Panc1 (cell line): ENCODE measurements at regions not wholly inside any gene's neighbourhood (a gene's known extent, or its start where the extent isn't known, plus 50 kb on each side); places are given as distances from the start of the nearest gene placed in this dataset.

Source experiments
- ATAC-seq: fragments of 200-7000 bp; cut with Tn5 transposase; 2 replicates; pipeline ENCODE4 v1.9.1; 2020; ENCODE audit warnings: mild to moderate bottlenecking, moderate library complexity
- BruUV-seq: library from RNA; stranded (reverse); fragments of 400-500 nt; replicated peaks from 2 replicates; lab custom pipeline; 2021; lab: Mats Ljungman, UMichigan
- CTCF ChIA-PET: fragments of 300-600 bp; sonication (Branson Sonifier 250); formaldehyde crosslinking; loops from one replicate; lab custom pipeline; 2022; ENCODE audit warnings: antibody characterized with exemption; lab: Charles Lee
- POLR2A ChIA-PET: fragments of 300-600 bp; sonication (Branson Sonifier 250); formaldehyde crosslinking; loops from one replicate; lab custom pipeline; 2022; ENCODE audit warnings: antibody characterized with exemption; lab: Charles Lee
- DNase-seq: peaks from one replicate; pipeline ENCODE4 v3.0.0-alpha.2; 2010; ENCODE audit warnings: low read depth, low spot score
- H3K27ac ChIP-seq: 2 replicates; pipeline ENCODE4 v1.5.1; 2011; ENCODE audit warnings: mild to moderate bottlenecking, low read length, inconsistent platforms
- H3K27me3 ChIP-seq: fragments of 200-500 bp; sonication (Bioruptor generic); 2 replicates; pipeline ENCODE4 v1.6.0; 2014; ENCODE audit warnings: low read length, inconsistent platforms; ENCODE audit not compliant: control insufficient read depth, insufficient read depth
- H3K36me3 ChIP-seq: fragments of 200-500 bp; sonication (Bioruptor generic); 2 replicates; pipeline ENCODE4 v1.5.1; 2014; ENCODE audit warnings: inconsistent platforms, mild to moderate bottlenecking, low read length, moderate library complexity; ENCODE audit not compliant: control insufficient read depth, insufficient read depth
- H3K4me1 ChIP-seq: 2 replicates; pipeline ENCODE4 v1.5.1; 2011; ENCODE audit warnings: inconsistent platforms, mild to moderate bottlenecking, low read length, moderate library complexity; ENCODE audit not compliant: control insufficient read depth, insufficient read depth
- H3K4me3 ChIP-seq, 2 experiments: 2 replicates each; pipeline ENCODE4 v1.5.1; 2011 to 2012; ENCODE audit warnings: low read depth in 2 of 2, low read length in 2 of 2, mild to moderate bottlenecking in 2 of 2, inconsistent platforms in 1 of 2, moderate library complexity in 1 of 2
- H3K9me3 ChIP-seq: fragments of 200-500 bp; sonication (Bioruptor generic); 2 replicates; pipeline ENCODE4 v1.5.1; 2014; ENCODE audit warnings: low read depth, mild to moderate bottlenecking, inconsistent platforms, low read length, moderate library complexity; ENCODE audit not compliant: control insufficient read depth, insufficient read depth
- CTCF ChIP-seq: fragments of 450-650 bp; IDR thresholded peaks from 2 replicates; pipeline ENCODE4 v1.5.1; 2017; ENCODE audit warnings: mild to moderate bottlenecking
- POLR2AphosphoS5 ChIP-seq: IDR thresholded peaks from 2 replicates; pipeline ENCODE4 v1.6.1; 2012; ENCODE audit warnings: mild to moderate bottlenecking, low read depth, low read length, moderate library complexity
- SIN3A ChIP-seq: IDR thresholded peaks from 2 replicates; pipeline ENCODE4 v1.6.1; 2012; ENCODE audit warnings: low read depth, mild to moderate bottlenecking, low read length, moderate library complexity, borderline replicate concordance; ENCODE audit not compliant: insufficient read depth
- TCF7L2 ChIP-seq: IDR thresholded peaks from 2 replicates; pipeline ENCODE4 v1.6.1; 2011; ENCODE audit warnings: mild to moderate bottlenecking, low read depth, low read length, inconsistent platforms
- in situ Hi-C: cut with HindIII; loops from 2 replicates; pipeline ENCODE4 v1.10.0; 2016; ENCODE audit warnings: low sequenced_read_pairs, low pct_unique_long_range_greater_than_20kb
- intact Hi-C: fragments of 100-400 bp; cut with micrococcal nuclease; formaldehyde crosslinking; loops from one replicate; pipeline ENCODE4 v1.10.0; 2022; ENCODE audit not compliant: unreplicated experiment
- TF ChIP-seq, protein P1 (sequence below), 2 experiments: IDR thresholded peaks; 2 replicates each; pipeline ENCODE4 v1.6.1; 2011 to 2012; ENCODE audit warnings: low read depth in 2 of 2, control low read depth in 1 of 2, low read length in 1 of 2, mild to moderate bottlenecking in 1 of 2, moderate library complexity in 1 of 2; ENCODE audit not compliant: insufficient read depth in 1 of 2

GRCh38 chr1:99529002-99529401 lies 116.9 kb upstream of the PALMD start:
- CTCF ChIA-PET, result no interaction called here
- DNase-seq (no peak), ATAC-seq (no peak)
- no TSS peak for BruUV-seq
- Histone ChIP-seq H3K4me3 (no peak overlapping the region), H3K36me3 (no peaks in the 10 kb centered on the region), H3K9me3 (no peaks in the 10 kb centered on the region), H3K4me1 (no peaks in the 10 kb centered on the region), H3K27ac (no peak overlapping the region), H3K27me3 (no peaks in the 10 kb centered on the region)
- POLR2A ChIA-PET, result no interaction called here
- no peak for TF ChIP-seq POLR2AphosphoS5
- TF ChIP-seq, protein P1, sequence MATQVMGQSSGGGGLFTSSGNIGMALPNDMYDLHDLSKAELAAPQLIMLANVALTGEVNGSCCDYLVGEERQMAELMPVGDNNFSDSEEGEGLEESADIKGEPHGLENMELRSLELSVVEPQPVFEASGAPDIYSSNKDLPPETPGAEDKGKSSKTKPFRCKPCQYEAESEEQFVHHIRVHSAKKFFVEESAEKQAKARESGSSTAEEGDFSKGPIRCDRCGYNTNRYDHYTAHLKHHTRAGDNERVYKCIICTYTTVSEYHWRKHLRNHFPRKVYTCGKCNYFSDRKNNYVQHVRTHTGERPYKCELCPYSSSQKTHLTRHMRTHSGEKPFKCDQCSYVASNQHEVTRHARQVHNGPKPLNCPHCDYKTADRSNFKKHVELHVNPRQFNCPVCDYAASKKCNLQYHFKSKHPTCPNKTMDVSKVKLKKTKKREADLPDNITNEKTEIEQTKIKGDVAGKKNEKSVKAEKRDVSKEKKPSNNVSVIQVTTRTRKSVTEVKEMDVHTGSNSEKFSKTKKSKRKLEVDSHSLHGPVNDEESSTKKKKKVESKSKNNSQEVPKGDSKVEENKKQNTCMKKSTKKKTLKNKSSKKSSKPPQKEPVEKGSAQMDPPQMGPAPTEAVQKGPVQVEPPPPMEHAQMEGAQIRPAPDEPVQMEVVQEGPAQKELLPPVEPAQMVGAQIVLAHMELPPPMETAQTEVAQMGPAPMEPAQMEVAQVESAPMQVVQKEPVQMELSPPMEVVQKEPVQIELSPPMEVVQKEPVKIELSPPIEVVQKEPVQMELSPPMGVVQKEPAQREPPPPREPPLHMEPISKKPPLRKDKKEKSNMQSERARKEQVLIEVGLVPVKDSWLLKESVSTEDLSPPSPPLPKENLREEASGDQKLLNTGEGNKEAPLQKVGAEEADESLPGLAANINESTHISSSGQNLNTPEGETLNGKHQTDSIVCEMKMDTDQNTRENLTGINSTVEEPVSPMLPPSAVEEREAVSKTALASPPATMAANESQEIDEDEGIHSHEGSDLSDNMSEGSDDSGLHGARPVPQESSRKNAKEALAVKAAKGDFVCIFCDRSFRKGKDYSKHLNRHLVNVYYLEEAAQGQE (IDR thresholded peaks at IDR 0.05; ENCODE audit: insufficient read depth in 1 of 2, low read depth in 2 of 2, low read length in 1 of 2), result no peak
- no peak for TF ChIP-seq TCF7L2
- TF ChIP-seq CTCF, result no peak
- TF ChIP-seq SIN3A, result no peak
- intact Hi-C loops, result no loop called here
- in situ Hi-C loops, result no loop called here

DNA sequence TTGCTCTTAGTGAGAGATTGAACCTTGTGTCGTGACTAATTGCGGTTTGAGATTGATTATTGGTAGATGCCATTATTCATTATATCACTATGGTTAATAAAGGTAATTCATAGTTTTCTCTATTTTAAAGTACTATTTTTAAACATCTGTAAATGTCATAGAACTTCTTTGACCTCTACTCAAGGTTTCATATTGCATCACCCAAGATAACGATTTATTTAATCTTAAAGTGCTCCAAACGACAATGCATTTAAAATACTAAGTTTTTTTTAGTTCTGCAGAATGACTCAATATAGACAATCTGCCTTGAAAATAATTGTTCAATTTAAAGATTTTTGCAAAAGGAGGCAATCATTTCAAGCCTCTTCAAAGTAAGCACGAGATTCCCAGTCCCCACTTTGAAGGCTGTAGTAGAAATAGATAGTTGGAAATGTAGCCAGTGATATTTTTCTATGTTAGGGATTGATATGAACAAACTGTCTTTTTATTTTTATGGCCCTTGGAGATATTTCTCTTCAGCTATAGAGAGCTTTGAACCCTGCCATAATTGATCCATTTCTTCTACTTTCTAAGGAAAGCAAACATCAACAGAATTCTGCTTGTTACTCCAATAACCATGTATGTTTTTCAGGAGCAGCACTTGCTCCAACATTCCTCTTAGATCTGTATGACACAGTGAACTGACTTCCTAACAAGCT lies 114.2 kb upstream of the PALMD start:
- in situ Hi-C loops, result no loop called here
- Histone ChIP-seq H3K27me3 (no peaks in the 10 kb centered on the region), H3K4me1 (no peaks in the 10 kb centered on the region), H3K4me3 (no peak overlapping the region), H3K36me3 (no peaks in the 10 kb centered on the region), H3K9me3 (no peaks in the 10 kb centered on the region), H3K27ac (no peak overlapping the region)
- ATAC-seq (no peak), DNase-seq (no peak)
- ChIA-PET POLR2A (no interaction called here), CTCF (no interaction called here)
- BruUV-seq, result no TSS peak
- intact Hi-C loops, result no loop called here
- TF ChIP-seq TCF7L2 (no peak), POLR2AphosphoS5 (no peak), CTCF (no peak), SIN3A (no peak)
- TF ChIP-seq, protein P1 (IDR thresholded peaks at IDR 0.05; ENCODE audit: insufficient read depth in 1 of 2, low read depth in 2 of 2, low read length in 1 of 2), result no peak
